OCI-LY1 (cell line): ENCODE measurements at regions not wholly inside any gene's neighbourhood (a gene's known extent, or its start where the extent isn't known, plus 50 kb on each side); places are given as distances from the start of the nearest gene placed in this dataset.

Source experiments
- CTCF ChIP-seq: fragments of 200-600 bp; sonication (generic), shearing (Covaris generic); IDR thresholded peaks from 2 replicates; pipeline ENCODE4 v1.5.1; 2017; ENCODE audit warnings: mild to moderate bottlenecking, antibody characterized with exemption, low read length, moderate library complexity, mixed read lengths
- EZH2 ChIP-seq: fragments of 200-600 bp; sonication (generic), shearing (Covaris generic); IDR thresholded peaks from 2 replicates; pipeline ENCODE4 v1.8.0; 2017; ENCODE audit warnings: borderline replicate concordance, mixed run types, mild to moderate bottlenecking, antibody characterized with exemption, low read length, moderate library complexity, mixed read lengths

GRCh38 chr1:98345417-98345816 is 316.1 kb upstream of the SNX7 start:
- no peak for TF ChIP-seq CTCF
- TF ChIP-seq EZH2: no peak
